NCI-H345 (cell line): ENCODE measurements at regions not wholly inside any gene's neighbourhood (a gene's known extent, or its start where the extent isn't known, plus 50 kb on each side); places are given as distances from the start of the nearest gene placed in this dataset.

Experiments
- DNase-seq: peaks from one replicate; lab custom pipeline; 2025; lab: John Stamatoyannopoulos, UW

GRCh38 chr4:189029976-189030504, 890.8 kb downstream of the TRIML1 start:
- DNase-seq, result no peak

- no peak for DNase-seq
Observed at GRCh38 chr4:189032606-189033338, 893.5 kb downstream of the TRIML1 start.

- DNase-seq, result no peak
Observed at GRCh38 chr4:189033801-189034347, 894.6 kb downstream of the TRIML1 start.

GRCh38 chr4:189035091-189035490, 895.9 kb downstream of the TRIML1 start:
- DNase-seq, result no peak

GRCh38 chr4:189035654-189036053, 896.4 kb downstream of the TRIML1 start:
- no peak for DNase-seq

- no peak for DNase-seq
Observed at GRCh38 chr4:189036906-189037305, 897.7 kb downstream of the TRIML1 start.

GRCh38 chr4:189046642-189047041, 894.0 kb upstream of the FRG1 start:
- DNase-seq, result no peak

GRCh38 chr4:189048119-189048518, 892.6 kb upstream of the FRG1 start:
- no peak for DNase-seq

- no peak for DNase-seq
Observed at GRCh38 chr4:189049682-189050081, 891.0 kb upstream of the FRG1 start.

GRCh38 chr4:189050643-189051042, 890.0 kb upstream of the FRG1 start:
- no peak for DNase-seq

GRCh38 chr4:189053621-189054020, 887.1 kb upstream of the FRG1 start:
- no peak for DNase-seq

GRCh38 chr4:189060104-189060503, 880.6 kb upstream of the FRG1 start:
- DNase-seq, result no peak

- no peak for DNase-seq
Observed at GRCh38 chr4:189062047-189062820, 878.4 kb upstream of the FRG1 start.

- no peak for DNase-seq
Observed at GRCh38 chr4:189069772-189070171, 870.9 kb upstream of the FRG1 start.

- DNase-seq, result no peak
Observed at GRCh38 chr4:189071241-189071640, 869.4 kb upstream of the FRG1 start.

GRCh38 chr4:189073739-189074138, 866.9 kb upstream of the FRG1 start:
- no peak for DNase-seq

- no peak for DNase-seq
Observed at GRCh38 chr4:189081826-189082225, 858.8 kb upstream of the FRG1 start.

GRCh38 chr4:189083769-189084168, 856.9 kb upstream of the FRG1 start:
- no peak for DNase-seq

GRCh38 chr4:189084671-189085070, 856.0 kb upstream of the FRG1 start:
- no peak for DNase-seq

- DNase-seq, result no peak
Observed at GRCh38 chr4:189087971-189088370, 852.7 kb upstream of the FRG1 start.

- DNase-seq, result peak; percentile 53
Observed at GRCh38 chr4:189088780-189089179, 851.9 kb upstream of the FRG1 start.

- DNase-seq, result no peak
Observed at GRCh38 chr4:189090174-189090814, 850.4 kb upstream of the FRG1 start.
